ENCODE measurements at regions not wholly inside any gene's neighbourhood (a gene's known extent, or its start where the extent isn't known, plus 50 kb on each side); places are given as distances from the start of the nearest gene placed in this dataset.
"Not testable (repeated sequence)": the region's sequence is repeated elsewhere in the genome, so short reads cannot be mapped to it uniquely, and the experiment has no call there.

DNA sequence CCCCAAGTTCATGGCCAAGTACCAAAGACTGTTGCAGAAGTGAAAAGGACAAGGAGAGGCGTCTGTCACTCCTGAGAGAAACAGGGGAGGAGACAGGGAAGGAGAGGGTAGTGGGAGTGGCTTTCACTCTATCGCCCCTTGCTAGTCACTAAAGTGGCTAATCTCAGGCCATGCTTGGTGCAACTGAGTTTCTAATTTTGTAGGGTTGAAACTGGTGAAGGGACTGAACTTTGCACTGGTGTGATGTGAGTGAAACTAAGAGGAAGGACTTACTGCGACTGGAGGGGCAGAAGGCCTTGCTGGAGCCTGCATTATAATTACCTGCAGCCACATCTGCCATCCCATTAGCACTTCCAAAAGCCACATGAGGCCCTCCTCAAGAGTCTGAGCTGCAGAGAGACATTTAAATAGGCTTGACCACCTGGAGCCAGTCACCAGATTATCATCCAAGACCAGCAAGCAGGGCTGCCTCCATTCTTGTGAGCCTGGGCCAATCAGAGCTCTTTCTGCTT is 107.2 kb upstream of the EEPD1 start:
- in situ Hi-C loops (cut with MboI; ENCODE audit: low pct_unique_long_range_greater_than_20kb, low sequenced_read_pairs): no loop called here
- DNase-seq: no peak

DNA sequence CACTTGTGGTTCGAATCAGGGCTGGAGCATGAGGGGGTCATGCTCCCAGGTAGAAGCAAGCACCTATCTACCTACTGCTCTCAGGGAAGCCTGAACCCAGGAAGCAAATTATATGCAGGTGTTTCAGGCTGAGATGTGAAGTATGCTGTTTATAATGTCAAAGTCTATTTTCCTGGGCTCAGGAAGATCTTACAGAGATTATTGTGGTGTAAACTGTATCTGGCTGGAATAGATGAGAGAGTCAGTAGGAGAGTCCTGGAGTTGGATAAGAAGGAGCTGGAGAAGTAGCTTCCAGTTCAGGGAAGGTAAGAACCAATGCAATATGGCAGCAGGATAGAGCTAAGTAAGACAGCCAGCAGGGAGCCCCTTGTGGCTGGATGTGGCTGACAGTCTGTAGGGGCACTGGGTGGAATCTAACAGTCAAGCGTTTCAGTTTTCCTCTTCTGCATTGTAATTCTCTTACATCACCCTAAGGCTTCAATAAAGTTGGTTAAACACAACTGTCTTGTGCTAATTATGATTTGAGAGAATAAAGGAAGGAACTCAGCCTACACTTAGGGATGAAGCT is 105.9 kb upstream of the EEPD1 start:
- DNase-seq: peak; percentile 7
- in situ Hi-C loops (cut with MboI; ENCODE audit: low pct_unique_long_range_greater_than_20kb, low sequenced_read_pairs): no loop called here

DNA sequence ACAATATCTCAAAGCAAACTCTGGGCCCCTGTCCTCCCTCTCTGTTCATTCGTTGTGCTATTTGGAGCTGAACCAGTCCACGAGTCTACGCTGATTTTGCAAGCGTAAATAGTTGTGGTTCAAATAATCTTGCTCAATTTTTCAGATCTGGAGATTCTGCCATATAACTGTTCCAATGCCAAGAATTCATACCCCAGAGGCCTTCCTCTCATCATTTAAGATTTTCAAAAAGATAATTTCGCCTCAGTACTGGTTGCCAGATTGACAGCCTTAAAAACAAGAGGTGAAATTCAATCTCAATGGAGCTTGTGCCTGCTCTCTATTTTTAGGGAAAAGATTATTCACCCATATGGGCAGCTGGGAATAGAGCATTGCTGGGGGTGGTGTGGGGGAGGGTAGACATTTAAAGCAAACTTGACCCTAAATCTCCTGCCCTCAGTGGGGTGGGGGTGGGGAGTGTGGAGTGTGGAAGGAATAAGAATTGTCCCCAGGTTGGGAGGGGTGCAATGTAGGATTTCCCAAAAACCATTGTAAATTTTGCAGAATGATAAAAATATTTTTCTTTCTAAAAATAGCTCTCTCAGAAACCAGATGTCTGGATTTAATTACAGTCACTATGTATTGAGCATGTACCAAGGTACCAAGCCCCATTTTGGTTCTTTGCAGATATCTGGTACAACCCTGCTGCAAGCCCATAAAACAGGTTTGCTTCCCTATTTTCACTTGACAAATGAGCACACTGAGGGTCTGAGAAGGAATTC is 104.7 kb upstream of the EEPD1 start:
- DNase-seq: peak; percentile 9

DNA sequence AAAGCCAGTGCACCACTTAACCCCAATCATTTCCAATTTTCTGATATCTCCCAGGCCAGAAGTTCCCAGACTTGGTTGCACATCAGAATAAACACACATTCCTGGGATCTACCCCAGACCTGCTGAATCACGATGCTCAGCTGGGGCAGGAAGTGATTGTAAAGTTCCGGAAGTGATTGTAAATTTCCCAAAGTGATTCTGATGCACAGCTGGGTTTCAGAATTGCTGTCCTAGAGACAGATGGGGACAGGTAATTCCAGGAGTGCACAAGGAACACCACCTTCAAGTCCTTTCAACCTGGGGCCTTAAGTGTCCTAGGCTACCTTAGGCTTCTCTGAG is 104.2 kb upstream of the EEPD1 start:
- DNase-seq: no peak
- in situ Hi-C loops (cut with MboI; ENCODE audit: low pct_unique_long_range_greater_than_20kb, low sequenced_read_pairs): no loop called here

More for the DNA sequence above, 104.7 kb upstream of the EEPD1 start:
- in situ Hi-C loops (cut with MboI; ENCODE audit: low pct_unique_long_range_greater_than_20kb, low sequenced_read_pairs): no loop called here

DNA sequence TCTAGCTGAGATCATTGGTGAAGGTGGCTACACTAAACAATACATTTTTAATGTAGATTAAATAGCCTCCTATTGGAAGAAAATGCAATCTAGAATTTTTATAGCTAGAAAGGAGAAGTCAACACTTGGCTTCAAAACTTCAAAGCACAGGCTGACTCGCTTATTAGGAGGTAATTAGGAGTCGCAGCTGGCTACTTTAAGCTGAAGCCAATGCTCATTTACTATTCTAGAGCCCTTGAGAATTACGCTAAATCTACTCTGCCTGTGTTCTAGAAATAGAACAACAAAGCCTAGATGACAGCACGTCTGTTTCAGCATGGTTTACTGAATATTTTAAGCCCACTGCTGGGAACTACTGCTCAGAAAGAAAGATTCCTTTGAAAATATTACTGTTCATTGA is 101.6 kb upstream of the EEPD1 start:
- no peak for DNase-seq
- in situ Hi-C loops (cut with MboI; ENCODE audit: low pct_unique_long_range_greater_than_20kb, low sequenced_read_pairs): no loop called here

DNA sequence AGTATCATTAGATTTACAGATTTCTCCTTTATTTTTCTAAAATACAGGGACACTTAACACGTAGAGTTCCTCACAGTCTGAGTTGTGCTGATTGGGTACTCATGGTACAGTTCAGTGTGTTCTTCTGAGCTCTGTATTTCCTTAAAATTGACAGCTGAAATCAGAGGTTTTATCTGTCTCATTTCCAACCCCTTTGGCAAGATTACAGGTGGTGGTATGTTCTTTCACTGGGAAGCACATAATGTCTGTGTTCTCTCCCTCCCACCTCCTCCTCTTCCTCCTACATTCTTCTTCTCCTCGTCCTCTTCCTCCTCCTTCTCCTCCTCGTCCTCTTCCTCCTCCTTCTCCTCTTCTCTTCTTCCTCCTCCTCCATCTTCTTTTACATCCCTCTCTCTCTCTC is 99.5 kb upstream of the EEPD1 start:
- no peak for DNase-seq
- in situ Hi-C loops (cut with MboI; ENCODE audit: low pct_unique_long_range_greater_than_20kb, low sequenced_read_pairs): no loop called here

DNA sequence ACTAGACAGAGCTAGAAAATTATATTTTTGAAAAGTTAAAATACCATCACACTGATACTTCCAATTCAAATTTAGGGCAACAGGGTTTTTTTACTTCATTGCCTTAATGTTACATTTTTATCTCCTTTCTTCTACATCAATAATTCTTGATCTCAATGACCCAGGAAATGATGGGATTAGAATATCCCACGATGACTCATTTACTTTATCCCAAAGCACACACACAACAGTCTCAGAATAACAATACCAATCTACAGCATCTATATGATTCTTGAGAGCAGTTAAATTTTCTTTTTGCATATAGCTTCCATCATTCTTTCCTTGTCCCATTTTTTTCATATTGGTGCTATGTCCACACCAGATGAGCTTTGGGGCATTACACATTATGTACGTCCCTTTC is 98.4 kb upstream of the EEPD1 start:
- in situ Hi-C loops (cut with MboI; ENCODE audit: low pct_unique_long_range_greater_than_20kb, low sequenced_read_pairs): no loop called here
- DNase-seq: no peak

DNA sequence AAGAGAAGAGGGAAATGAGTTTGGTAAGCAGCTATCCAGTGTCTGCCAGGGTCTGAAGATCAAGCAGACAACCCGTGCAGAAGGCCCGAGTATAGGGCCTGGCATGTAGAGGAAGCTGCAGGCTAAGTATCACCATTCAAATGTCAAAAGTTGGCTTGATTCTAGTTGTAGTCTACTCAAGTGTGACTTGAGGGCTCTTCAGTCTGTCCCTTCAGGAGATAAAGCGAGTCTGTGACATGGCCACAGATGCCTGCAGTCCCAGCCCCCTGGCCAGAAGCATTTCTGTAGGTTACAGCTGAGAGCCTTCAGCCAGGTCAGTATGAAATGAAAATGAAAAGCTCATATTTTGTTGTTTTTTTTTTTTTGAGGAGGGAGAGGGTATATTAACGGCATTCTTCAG is 97.8 kb upstream of the EEPD1 start:
- DNase-seq: no peak
- in situ Hi-C loops (cut with MboI; ENCODE audit: low pct_unique_long_range_greater_than_20kb, low sequenced_read_pairs): no loop called here

DNA sequence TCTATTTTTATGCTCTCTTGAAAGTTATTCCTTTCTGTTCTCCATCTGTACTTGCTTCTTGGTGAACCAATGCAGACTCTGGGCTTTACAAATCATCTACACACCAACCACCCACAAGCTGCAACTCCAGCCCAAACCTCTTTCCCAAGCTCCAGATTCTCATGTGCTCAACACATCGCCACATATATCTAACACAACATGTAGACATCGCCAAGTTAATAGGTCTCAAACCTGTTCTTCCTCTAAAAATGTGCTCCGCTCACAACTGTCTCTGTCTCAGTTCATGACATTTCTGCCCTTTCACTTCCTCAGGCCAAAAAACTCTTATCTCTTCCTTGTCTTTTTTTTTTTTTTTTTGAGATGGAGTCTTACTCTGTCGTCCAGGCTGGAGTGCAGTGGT is 95.7 kb upstream of the EEPD1 start:
- DNase-seq: no peak
- in situ Hi-C loops (cut with MboI; ENCODE audit: low pct_unique_long_range_greater_than_20kb, low sequenced_read_pairs): no loop called here

DNA sequence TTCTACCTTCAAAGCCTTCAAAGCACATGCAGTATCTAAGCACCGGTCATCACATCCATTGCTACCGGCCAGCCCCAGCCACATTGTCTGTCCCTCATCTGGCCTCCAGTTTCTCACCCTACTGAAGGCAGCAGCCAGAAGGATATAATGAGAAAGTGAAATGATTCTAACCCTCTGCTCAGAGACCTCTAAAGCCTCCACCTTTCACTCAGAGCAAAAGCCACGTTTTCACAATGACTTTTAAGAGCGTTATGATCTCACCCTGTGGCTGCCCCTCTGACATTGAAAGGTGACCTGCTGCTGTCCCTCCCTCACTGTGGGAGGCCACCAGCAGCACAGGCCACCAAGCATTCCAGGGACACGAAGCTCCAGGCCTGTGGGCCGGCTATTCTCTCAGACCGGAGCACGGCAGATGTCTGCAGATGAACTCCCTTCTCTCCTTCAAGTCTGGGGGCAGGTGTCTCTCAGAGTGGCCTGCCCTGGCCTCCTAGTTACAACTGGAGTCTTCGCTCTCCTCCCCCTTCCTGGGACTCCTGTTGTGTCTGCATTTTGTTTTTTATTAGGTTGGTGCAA is 94.9 kb upstream of the EEPD1 start:
- DNase-seq: no peak
- in situ Hi-C loops (cut with MboI; ENCODE audit: low pct_unique_long_range_greater_than_20kb, low sequenced_read_pairs): no loop called here

DNA sequence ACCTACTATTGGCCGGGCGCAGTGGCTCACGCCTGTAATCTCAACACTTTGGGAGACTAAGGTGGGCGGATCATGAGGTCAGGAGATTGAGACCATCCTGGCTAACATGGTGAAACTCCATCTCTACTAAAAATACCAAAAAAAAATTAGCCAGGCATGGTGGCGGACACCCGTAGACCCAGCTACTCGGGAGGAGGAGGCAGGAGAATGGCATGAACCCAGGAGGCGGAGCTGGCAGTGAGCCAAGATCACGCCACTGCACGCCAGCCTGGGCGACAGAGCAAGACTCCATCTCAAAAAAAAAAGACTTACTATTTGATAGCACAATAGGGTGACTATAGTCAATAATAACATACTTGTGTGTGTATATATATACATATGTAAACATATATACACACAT is 92.7 kb upstream of the EEPD1 start:
- in situ Hi-C loops (cut with MboI; ENCODE audit: low pct_unique_long_range_greater_than_20kb, low sequenced_read_pairs); DNase-seq: not testable (repeated sequence)

DNA sequence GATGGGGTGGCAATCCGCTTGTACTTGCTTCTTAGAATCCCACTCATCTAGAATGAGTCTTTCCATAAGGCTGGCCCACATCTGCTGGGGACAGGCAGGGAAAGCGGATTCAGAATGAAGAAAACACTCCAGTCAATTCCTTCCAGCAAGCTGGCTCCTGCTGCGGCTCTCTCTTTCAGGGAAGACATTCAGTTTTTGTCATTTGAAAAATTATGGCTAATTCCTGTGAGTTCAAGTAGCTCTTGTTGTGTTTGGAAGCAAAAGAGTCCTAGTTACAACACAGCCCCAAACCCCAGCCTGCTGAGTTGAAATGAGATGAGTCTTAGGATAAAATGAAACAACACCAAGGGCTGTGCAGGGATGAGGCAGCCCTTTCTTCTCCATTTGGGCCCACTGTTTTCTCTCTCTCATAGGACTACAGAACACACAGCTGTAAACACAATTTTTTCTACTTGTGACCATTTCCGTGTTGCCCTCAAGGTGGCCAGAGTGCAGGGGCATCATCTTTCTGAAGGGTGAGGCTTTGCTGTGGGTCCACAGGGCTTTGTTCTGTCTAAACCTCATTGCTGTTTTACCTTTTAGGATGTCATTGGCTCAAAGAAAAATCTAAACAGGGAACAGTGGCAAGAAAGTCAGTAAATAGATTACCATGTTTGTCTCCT is 90.8 kb upstream of the EEPD1 start:
- no peak for DNase-seq
- in situ Hi-C loops (cut with MboI; ENCODE audit: low pct_unique_long_range_greater_than_20kb, low sequenced_read_pairs): no loop called here

DNA sequence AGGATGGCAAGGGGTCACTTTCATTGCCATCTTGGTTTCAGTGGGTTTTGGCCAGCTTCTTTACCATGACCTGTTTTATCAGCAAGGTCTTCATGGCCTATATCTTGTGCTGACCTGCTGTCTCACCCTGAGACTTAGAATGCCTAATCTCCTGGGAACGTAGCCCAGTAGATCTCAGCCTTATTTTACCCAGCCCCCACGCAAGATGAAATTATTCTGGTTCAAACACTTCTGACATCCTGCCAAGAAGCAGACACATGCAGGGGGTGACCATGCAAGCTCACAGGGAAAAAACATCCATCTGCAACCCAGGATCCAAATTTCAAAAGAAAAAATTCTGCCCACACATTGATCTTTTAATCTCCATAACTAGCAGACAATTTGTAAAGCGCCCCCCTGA is 88.4 kb upstream of the EEPD1 start:
- in situ Hi-C loops (cut with MboI; ENCODE audit: low pct_unique_long_range_greater_than_20kb, low sequenced_read_pairs): no loop called here
- no peak for DNase-seq

DNA sequence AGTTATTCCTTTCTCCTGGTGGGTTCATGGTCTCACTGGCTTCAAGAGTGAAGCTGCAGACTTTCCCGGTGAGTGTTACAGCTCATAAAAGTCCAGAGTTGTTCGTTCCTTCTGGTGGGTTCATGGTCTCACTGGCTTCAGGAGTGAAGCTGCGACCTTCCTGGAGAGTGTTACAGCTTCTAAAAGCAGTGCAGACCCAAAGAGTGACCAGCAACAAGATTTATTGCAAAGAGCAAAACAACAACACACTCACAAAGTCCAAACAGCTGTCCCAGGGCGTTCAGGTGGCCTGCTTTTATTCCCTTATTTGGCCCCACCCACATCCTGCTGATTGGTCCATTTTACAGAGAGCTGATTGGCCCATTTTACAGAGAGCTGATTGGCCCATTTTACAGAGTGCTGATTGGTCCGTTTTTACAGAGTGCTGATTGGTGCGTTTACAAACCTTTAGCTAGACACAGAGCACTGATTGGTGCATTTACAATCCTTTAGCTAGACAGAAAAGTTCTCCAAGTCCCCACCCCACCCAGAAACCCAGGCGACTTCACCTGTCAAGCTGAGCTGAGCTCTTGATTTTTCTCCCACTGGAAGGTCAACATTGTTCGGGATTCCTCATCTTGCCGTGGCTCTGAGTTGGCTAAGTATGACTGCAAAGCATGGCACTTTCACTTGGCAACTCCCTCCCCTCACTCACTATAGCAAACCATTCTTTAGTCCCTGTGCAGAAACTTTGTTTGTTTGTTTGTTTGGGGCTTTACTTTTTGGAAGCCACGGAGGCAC is 87.3 kb upstream of the EEPD1 start:
- DNase-seq; in situ Hi-C loops (cut with MboI; ENCODE audit: low pct_unique_long_range_greater_than_20kb, low sequenced_read_pairs): not testable (repeated sequence)

DNA sequence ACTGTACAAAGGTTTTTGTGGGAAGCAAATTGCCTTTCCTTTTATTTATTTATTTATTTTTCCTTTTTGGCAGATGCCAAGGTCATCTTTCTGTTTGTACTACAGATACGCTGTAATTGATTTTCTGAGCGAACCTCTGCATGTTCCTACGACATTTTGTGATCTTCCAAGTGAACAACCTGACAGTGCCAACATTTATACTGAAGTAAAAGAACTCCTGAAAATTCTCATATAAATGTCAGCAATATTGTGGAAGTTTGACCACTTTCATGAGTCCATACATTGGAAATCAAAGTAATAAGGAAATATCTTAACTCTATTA is 86.8 kb upstream of the EEPD1 start:
- DNase-seq: no peak
- in situ Hi-C loops (cut with MboI; ENCODE audit: low pct_unique_long_range_greater_than_20kb, low sequenced_read_pairs): no loop called here

DNA sequence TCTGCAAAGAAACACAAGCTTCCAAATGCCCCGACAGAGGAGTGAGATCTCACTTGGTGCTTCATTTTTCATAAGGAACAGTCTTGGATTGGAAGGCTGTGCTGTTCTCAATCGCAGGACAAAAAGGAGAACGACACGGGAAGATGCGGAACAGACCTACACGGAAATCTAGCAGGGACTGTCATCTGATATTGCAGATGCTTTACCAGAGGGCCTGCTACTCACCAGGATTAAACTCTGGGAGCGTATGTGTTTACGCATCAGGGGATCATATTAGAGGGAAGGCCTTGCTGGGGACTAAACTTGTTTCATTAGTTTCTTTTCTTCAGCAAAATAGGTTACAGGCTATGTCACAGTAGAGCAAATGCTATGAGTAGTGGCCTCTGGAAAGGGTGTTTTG is 82.8 kb upstream of the EEPD1 start:
- in situ Hi-C loops (cut with MboI; ENCODE audit: low pct_unique_long_range_greater_than_20kb, low sequenced_read_pairs): no loop called here
- DNase-seq: no peak

DNA sequence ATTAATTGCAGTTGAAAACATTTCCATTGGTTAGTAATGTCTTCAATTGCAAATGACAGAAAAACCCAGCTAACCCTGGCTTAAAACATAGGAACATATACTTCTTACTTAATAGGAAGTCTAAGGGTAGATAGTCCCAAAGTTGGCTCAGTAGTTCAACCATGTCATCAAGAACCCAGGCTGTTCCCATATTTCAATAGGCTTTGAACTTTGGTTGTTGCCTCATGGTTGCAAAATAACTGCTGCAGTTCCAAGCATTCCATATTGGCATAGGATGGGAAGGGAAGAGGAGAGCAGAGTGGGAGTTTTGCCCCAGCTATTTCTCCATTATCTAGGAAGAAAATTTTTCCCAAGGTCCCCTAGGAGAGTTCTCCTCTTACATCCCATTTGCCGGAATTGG is 81.4 kb upstream of the EEPD1 start:
- no peak for DNase-seq
- in situ Hi-C loops (cut with MboI; ENCODE audit: low pct_unique_long_range_greater_than_20kb, low sequenced_read_pairs): no loop called here

DNA sequence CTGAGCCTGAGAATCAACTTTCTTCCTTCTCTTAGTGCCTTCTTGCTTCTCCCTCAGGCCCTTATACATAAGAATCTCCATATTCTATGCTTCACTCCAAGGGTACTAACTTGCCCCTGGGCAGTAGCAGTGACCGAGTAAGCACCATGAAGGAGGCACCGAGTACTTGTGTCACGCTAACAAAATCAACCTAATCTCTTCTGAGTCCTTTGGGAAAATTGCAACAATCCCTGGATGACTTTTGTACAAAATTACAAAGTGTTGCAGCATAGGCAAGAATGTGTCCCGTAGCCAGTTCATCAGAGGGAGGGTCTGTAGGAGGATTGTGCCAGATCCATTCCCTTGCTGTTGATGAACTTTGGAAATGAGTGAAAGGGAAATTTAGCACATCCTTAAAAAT is 80.4 kb upstream of the EEPD1 start:
- in situ Hi-C loops (cut with MboI; ENCODE audit: low pct_unique_long_range_greater_than_20kb, low sequenced_read_pairs): no loop called here

DNA sequence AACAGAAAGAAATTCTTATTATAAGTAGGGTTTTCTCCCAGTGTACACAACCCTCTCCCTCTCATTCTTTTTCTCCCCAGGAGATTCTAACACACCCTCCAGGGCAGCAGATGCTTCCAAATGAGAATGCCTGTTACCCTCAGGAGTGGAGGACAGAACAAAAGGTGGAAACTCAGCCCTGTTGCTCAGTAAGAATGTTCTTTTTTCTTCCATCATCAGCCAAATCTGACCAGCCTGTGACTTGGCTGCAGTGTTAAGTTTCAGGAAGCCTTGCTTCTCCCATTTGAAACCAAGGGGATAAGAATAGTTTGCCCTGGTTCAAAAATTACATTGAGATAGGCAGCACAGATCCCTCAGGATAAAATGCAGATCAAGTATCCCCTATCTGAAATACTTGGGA is 77.5 kb upstream of the EEPD1 start:
- in situ Hi-C loops (cut with MboI; ENCODE audit: low pct_unique_long_range_greater_than_20kb, low sequenced_read_pairs): no loop called here
- no peak for DNase-seq

More for the DNA sequence above, 80.4 kb upstream of the EEPD1 start:
- DNase-seq: no peak

DNA sequence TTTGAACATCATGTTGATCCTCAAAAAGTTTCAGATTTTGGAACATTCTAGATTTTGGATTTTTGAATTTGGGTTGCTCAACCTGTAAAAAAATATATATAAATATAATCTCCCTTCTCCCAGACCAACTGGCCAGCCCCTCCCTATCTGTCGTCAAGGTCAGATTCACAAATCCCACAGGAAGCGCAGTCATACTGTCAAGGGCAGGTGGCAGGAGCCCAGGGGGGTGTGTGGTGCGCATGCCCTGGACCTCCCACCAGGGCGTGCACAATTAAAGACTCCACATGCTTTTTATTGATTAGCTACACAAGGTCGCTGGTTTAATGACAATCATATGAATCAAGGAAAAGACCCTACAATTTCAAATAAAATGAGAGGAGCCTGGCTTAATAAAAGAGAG is 77.0 kb upstream of the EEPD1 start:
- DNase-seq: no peak
- in situ Hi-C loops (cut with MboI; ENCODE audit: low pct_unique_long_range_greater_than_20kb, low sequenced_read_pairs): no loop called here
